ENCODE measurements at regions not wholly inside any gene's neighbourhood (a gene's known extent, or its start where the extent isn't known, plus 50 kb on each side); places are given as distances from the start of the nearest gene placed in this dataset.

GRCh38 chr3:139814646-139815045 lies 120.3 kb upstream of the CLSTN2 start (continued):
- TF ChIP-seq, protein P1, sequence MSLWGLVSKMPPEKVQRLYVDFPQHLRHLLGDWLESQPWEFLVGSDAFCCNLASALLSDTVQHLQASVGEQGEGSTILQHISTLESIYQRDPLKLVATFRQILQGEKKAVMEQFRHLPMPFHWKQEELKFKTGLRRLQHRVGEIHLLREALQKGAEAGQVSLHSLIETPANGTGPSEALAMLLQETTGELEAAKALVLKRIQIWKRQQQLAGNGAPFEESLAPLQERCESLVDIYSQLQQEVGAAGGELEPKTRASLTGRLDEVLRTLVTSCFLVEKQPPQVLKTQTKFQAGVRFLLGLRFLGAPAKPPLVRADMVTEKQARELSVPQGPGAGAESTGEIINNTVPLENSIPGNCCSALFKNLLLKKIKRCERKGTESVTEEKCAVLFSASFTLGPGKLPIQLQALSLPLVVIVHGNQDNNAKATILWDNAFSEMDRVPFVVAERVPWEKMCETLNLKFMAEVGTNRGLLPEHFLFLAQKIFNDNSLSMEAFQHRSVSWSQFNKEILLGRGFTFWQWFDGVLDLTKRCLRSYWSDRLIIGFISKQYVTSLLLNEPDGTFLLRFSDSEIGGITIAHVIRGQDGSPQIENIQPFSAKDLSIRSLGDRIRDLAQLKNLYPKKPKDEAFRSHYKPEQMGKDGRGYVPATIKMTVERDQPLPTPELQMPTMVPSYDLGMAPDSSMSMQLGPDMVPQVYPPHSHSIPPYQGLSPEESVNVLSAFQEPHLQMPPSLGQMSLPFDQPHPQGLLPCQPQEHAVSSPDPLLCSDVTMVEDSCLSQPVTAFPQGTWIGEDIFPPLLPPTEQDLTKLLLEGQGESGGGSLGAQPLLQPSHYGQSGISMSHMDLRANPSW (CRISPR knock-in tag; IDR thresholded peaks at IDR 0.05), result no peak
- TF ChIP-seq ZFP1 (CRISPR knock-in tag; IDR thresholded peaks at IDR 0.05) (no peak), KHSRP (IDR thresholded peaks at IDR 0.05) (no peak), CTCF (IDR thresholded peaks at IDR 0.05 in 2 of 3, conservative IDR thresholded peaks at IDR 0.05 in 1 of 3; ENCODE audit: insufficient read depth in 2 of 3, low read depth in 1 of 3, low read length in 3 of 3) (no peak), CBFA2T2 (conservative IDR thresholded peaks at IDR 0.05) (no peak), FOXJ3 (CRISPR knock-in tag; IDR thresholded peaks at IDR 0.05) (no peak)

GRCh38 chr3:139811331-139811730 lies 123.7 kb upstream of the CLSTN2 start:
- DNase-seq (ENCODE audit: extremely low read depth in 1 of 4, low spot score in 3 of 4), result no peak
- Histone ChIP-seq H3K27me3 (ENCODE audit: control insufficient read depth in 2 of 2, insufficient read depth in 2 of 2, low read length in 2 of 2) (no peaks in the 10 kb centered on the region), H3K27ac (ENCODE audit: extremely low read depth, low read depth, low read length) (no peak overlapping the region), H2AFZ (ENCODE audit: low read depth, low read length) (no peak overlapping the region), H3K4me3 (no peak overlapping the region), H3K4me1 (replicated peaks in 1 of 2; ENCODE audit: control insufficient read depth in 2 of 2, insufficient read depth in 2 of 2, low read length in 2 of 2) (no peaks in the 10 kb centered on the region), H3K9me1 (ENCODE audit: control insufficient read depth, insufficient read depth, low read length) (no peaks in the 10 kb centered on the region), H4K20me1 (replicated peaks; ENCODE audit: control insufficient read depth, insufficient read depth, low read length) (0 out of 2 replicates have a peak, but pooled peaks cover 3% of the 10 kb centered on the region), H3K36me3 (ENCODE audit: control insufficient read depth, insufficient read depth, low read length) (no peaks in the 10 kb centered on the region), H3K9ac (ENCODE audit: insufficient read depth in 1 of 2, low read depth in 2 of 2, low read length in 2 of 2) (no peak overlapping the region), H3K9me3 (replicated peaks; ENCODE audit: control insufficient read depth, insufficient read depth, low read depth, low read length) (no peaks in the 10 kb centered on the region), H3K4me2 (ENCODE audit: insufficient read depth, low read length) (no peak overlapping the region), H3K79me2 (ENCODE audit: control insufficient read depth, insufficient read depth, low read length) (no peaks in the 10 kb centered on the region)
- POLR2A ChIA-PET, result no interaction called here
- no peak for FAIRE-seq
- CTCF ChIA-PET (ENCODE audit: low intra/inter-chr PET ratio), result no interaction called here
- no peak for TF ChIP-seq ZNF253 (CRISPR knock-in tag; conservative IDR thresholded peaks at IDR 0.05)
- no peak for TF ChIP-seq ESRRA (IDR thresholded peaks at IDR 0.05; ENCODE audit: borderline replicate concordance, low read depth)
- no peak for TF ChIP-seq ZNF347 (CRISPR knock-in tag; IDR thresholded peaks at IDR 0.05; ENCODE audit: low read depth)
- no peak for TF ChIP-seq RBM34 (IDR thresholded peaks at IDR 0.05; ENCODE audit: borderline replicate concordance, insufficient read depth, low read length)
- no peak for TF ChIP-seq POLR2H (tag; IDR thresholded peaks at IDR 0.05; ENCODE audit: low read depth)
- no peak for TF ChIP-seq OTX1 (CRISPR knock-in tag; IDR thresholded peaks at IDR 0.05)
- TF ChIP-seq DIDO1 (tag; IDR thresholded peaks at IDR 0.05; ENCODE audit: low read depth), result no peak
- ATAC-seq, result no peak
- intact Hi-C loops (cut with micrococcal nuclease) (no loop called here), in situ Hi-C loops (cut with MboI) (no loop called here)
- no TSS peak for BruUV-seq (replicated peaks)
